ENCODE measurements at regions not wholly inside any gene's neighbourhood (a gene's known extent, or its start where the extent isn't known, plus 50 kb on each side); places are given as distances from the start of the nearest gene placed in this dataset.

GRCh38 chr6:23611776-23612381 lies 514.1 kb upstream of the NRSN1 start:
- Histone ChIP-seq H3K4me3 (ENCODE audit: low read depth in 1 of 2, low read length in 2 of 2) (no peak overlapping the region), H3K4me2 (ENCODE audit: insufficient read depth, low read length) (no peak overlapping the region), H3K36me3 (ENCODE audit: insufficient read depth, low read length) (no peaks in the 10 kb centered on the region), H3K79me2 (ENCODE audit: insufficient read depth, low read length) (no peaks in the 10 kb centered on the region), H2AFZ (ENCODE audit: low read depth, low read length) (no peak overlapping the region), H4K20me1 (ENCODE audit: insufficient read depth, low read length) (no peaks in the 10 kb centered on the region), H3K4me1 (ENCODE audit: insufficient read depth, low read length) (no peaks in the 10 kb centered on the region), H3K27ac (ENCODE audit: low read length) (no peak overlapping the region), H3K9me3 (ENCODE audit: insufficient read depth, low read length, severe bottlenecking) (no peaks in the 10 kb centered on the region), H3K9ac (ENCODE audit: low read depth, low read length) (no peak overlapping the region), H3K27me3 (ENCODE audit: insufficient read depth, low read length, poor library complexity) (no peaks in the 10 kb centered on the region)
- TF ChIP-seq EZH2 (IDR thresholded peaks at IDR 0.05; ENCODE audit: borderline replicate concordance, low read depth, low read length, severe bottlenecking) (no peak), CTCF (IDR thresholded peaks at IDR 0.05; ENCODE audit: borderline replicate concordance, extremely low read depth, low read length, poor library complexity, severe bottlenecking) (no peak)
- ATAC-seq (ENCODE audit: insufficient read depth, low read depth) (no peak), DNase-seq (no peak)

- Histone ChIP-seq H3K9ac (ENCODE audit: low read depth, low read length) (no peak overlapping the region), H2AFZ (ENCODE audit: low read depth, low read length) (no peak overlapping the region), H3K27ac (ENCODE audit: low read length) (no peak overlapping the region), H3K79me2 (ENCODE audit: insufficient read depth, low read length) (no peaks in the 10 kb centered on the region), H4K20me1 (ENCODE audit: insufficient read depth, low read length) (no peaks in the 10 kb centered on the region), H3K4me2 (ENCODE audit: insufficient read depth, low read length) (no peak overlapping the region), H3K4me3 (ENCODE audit: low read depth in 1 of 2, low read length in 2 of 2) (no peak overlapping the region), H3K4me1 (ENCODE audit: insufficient read depth, low read length) (no peaks in the 10 kb centered on the region), H3K27me3 (ENCODE audit: insufficient read depth, low read length, poor library complexity) (no peaks in the 10 kb centered on the region), H3K36me3 (ENCODE audit: insufficient read depth, low read length) (no peaks in the 10 kb centered on the region), H3K9me3 (ENCODE audit: insufficient read depth, low read length, severe bottlenecking) (no peaks in the 10 kb centered on the region)
- no peak for DNase-seq
- TF ChIP-seq CTCF (IDR thresholded peaks at IDR 0.05; ENCODE audit: borderline replicate concordance, extremely low read depth, low read length, poor library complexity, severe bottlenecking) (no peak), EZH2 (IDR thresholded peaks at IDR 0.05; ENCODE audit: borderline replicate concordance, low read depth, low read length, severe bottlenecking) (no peak)
- ATAC-seq (ENCODE audit: insufficient read depth, low read depth), result no peak
Observed at GRCh38 chr6:23618366-23618765, 507.6 kb upstream of the NRSN1 start.

- Histone ChIP-seq H3K27me3 (ENCODE audit: insufficient read depth, low read length, poor library complexity) (no peaks in the 10 kb centered on the region), H3K4me1 (ENCODE audit: insufficient read depth, low read length) (no peaks in the 10 kb centered on the region), H3K4me2 (ENCODE audit: insufficient read depth, low read length) (no peak overlapping the region), H3K4me3 (ENCODE audit: low read depth in 1 of 2, low read length in 2 of 2) (no peak overlapping the region), H2AFZ (ENCODE audit: low read depth, low read length) (no peak overlapping the region), H4K20me1 (ENCODE audit: insufficient read depth, low read length) (no peaks in the 10 kb centered on the region), H3K9me3 (ENCODE audit: insufficient read depth, low read length, severe bottlenecking) (no peaks in the 10 kb centered on the region), H3K27ac (ENCODE audit: low read length) (no peak overlapping the region), H3K79me2 (ENCODE audit: insufficient read depth, low read length) (no peaks in the 10 kb centered on the region), H3K9ac (ENCODE audit: low read depth, low read length) (no peak overlapping the region), H3K36me3 (ENCODE audit: insufficient read depth, low read length) (no peaks in the 10 kb centered on the region)
- DNase-seq, result no peak
- ATAC-seq (ENCODE audit: insufficient read depth, low read depth), result no peak
- TF ChIP-seq EZH2 (IDR thresholded peaks at IDR 0.05; ENCODE audit: borderline replicate concordance, low read depth, low read length, severe bottlenecking) (no peak), CTCF (IDR thresholded peaks at IDR 0.05; ENCODE audit: borderline replicate concordance, extremely low read depth, low read length, poor library complexity, severe bottlenecking) (no peak)
Observed at GRCh38 chr6:23620911-23621401, 505.1 kb upstream of the NRSN1 start.

Data from DND-41 (cell line).